ENCODE measurements at regions not wholly inside any gene's neighbourhood (a gene's known extent, or its start where the extent isn't known, plus 50 kb on each side); places are given as distances from the start of the nearest gene placed in this dataset.
"Not testable (repeated sequence)": the region's sequence is repeated elsewhere in the genome, so short reads cannot be mapped to it uniquely, and the experiment has no call there.

- no TSS peak for BruUV-seq (replicated peaks)
These were observed 502.3 kb upstream of the IMPG1 start for GRCh38 chr6:76574746-76575145.

GRCh38 chr6:76565932-76566331 lies 493.5 kb upstream of the IMPG1 start:
- intact Hi-C loops (cut with micrococcal nuclease; ENCODE audit: unreplicated experiment): no loop called here
- no peaks in the 10 kb centered on the region for H3K4me1 Mint-ChIP-seq (ENCODE audit: low read depth, unreplicated experiment)
- TF ChIP-seq CTCF (IDR thresholded peaks at IDR 0.05; ENCODE audit: unreplicated experiment): no peak
- no peaks in the 10 kb centered on the region for H3K9me3 Mint-ChIP-seq (ENCODE audit: low read depth, unreplicated experiment)
- DNase-seq: no peak
- H3K4me3 Mint-ChIP-seq (ENCODE audit: low read depth, unreplicated experiment): no peak overlapping the region
- CTCF ChIA-PET: no interaction called here
- H3K36me3 Mint-ChIP-seq (ENCODE audit: insufficient read depth, unreplicated experiment): no peaks in the 10 kb centered on the region
- H3K27me3 Mint-ChIP-seq (ENCODE audit: unreplicated experiment): no peaks in the 10 kb centered on the region
- no peak overlapping the region for H3K27ac Mint-ChIP-seq (ENCODE audit: unreplicated experiment)
- no TSS peak for BruUV-seq (replicated peaks)

More at GRCh38 chr6:76574746-76575145, 502.3 kb upstream of the IMPG1 start:
- no peaks in the 10 kb centered on the region for H3K36me3 Mint-ChIP-seq (ENCODE audit: insufficient read depth, unreplicated experiment)
- no peaks in the 10 kb centered on the region for H3K27me3 Mint-ChIP-seq (ENCODE audit: unreplicated experiment)
- no peak overlapping the region for H3K27ac Mint-ChIP-seq (ENCODE audit: unreplicated experiment)
- DNase-seq: no peak
- intact Hi-C loops (cut with micrococcal nuclease; ENCODE audit: unreplicated experiment): loop anchor here (2.0 kb wide), 1 partner anchor 34 kb away; no protein-coding TSS in a partner anchor
- TF ChIP-seq CTCF (IDR thresholded peaks at IDR 0.05; ENCODE audit: unreplicated experiment): no peak
- H3K4me1 Mint-ChIP-seq (ENCODE audit: low read depth, unreplicated experiment): no peaks in the 10 kb centered on the region
- no peak overlapping the region for H3K4me3 Mint-ChIP-seq (ENCODE audit: low read depth, unreplicated experiment)
- CTCF ChIA-PET: interaction anchor here (0.6 kb wide), 1 partner anchor 18 kb away, joined by 5 read pairs; no protein-coding TSS in a partner anchor
- no peaks in the 10 kb centered on the region for H3K9me3 Mint-ChIP-seq (ENCODE audit: low read depth, unreplicated experiment)

- H3K4me3 Mint-ChIP-seq (ENCODE audit: low read depth, unreplicated experiment): not testable (repeated sequence)
These were observed 489.9 kb upstream of the IMPG1 start for GRCh38 chr6:76562371-76562770.

GRCh38 chr6:76560851-76561755 lies 488.6 kb upstream of the IMPG1 start:
- BruUV-seq (replicated peaks); H3K9me3 Mint-ChIP-seq (ENCODE audit: low read depth, unreplicated experiment); CTCF ChIA-PET; intact Hi-C loops (cut with micrococcal nuclease; ENCODE audit: unreplicated experiment); DNase-seq; H3K4me3 Mint-ChIP-seq (ENCODE audit: low read depth, unreplicated experiment); H3K27me3 Mint-ChIP-seq (ENCODE audit: unreplicated experiment); H3K27ac Mint-ChIP-seq (ENCODE audit: unreplicated experiment); H3K36me3 Mint-ChIP-seq (ENCODE audit: insufficient read depth, unreplicated experiment); H3K4me1 Mint-ChIP-seq (ENCODE audit: low read depth, unreplicated experiment): not testable (repeated sequence)

More at GRCh38 chr6:76562371-76562770, 489.9 kb upstream of the IMPG1 start:
- H3K27ac Mint-ChIP-seq (ENCODE audit: unreplicated experiment); intact Hi-C loops (cut with micrococcal nuclease; ENCODE audit: unreplicated experiment); H3K4me1 Mint-ChIP-seq (ENCODE audit: low read depth, unreplicated experiment); H3K27me3 Mint-ChIP-seq (ENCODE audit: unreplicated experiment); H3K9me3 Mint-ChIP-seq (ENCODE audit: low read depth, unreplicated experiment); H3K36me3 Mint-ChIP-seq (ENCODE audit: insufficient read depth, unreplicated experiment); BruUV-seq (replicated peaks); CTCF ChIA-PET; DNase-seq: not testable (repeated sequence)

GRCh38 chr6:76553256-76553655 lies 480.8 kb upstream of the IMPG1 start:
- H3K9me3 Mint-ChIP-seq (ENCODE audit: low read depth, unreplicated experiment): no peaks in the 10 kb centered on the region
- intact Hi-C loops (cut with micrococcal nuclease; ENCODE audit: unreplicated experiment): no loop called here
- TF ChIP-seq CTCF (IDR thresholded peaks at IDR 0.05; ENCODE audit: unreplicated experiment): no peak
- no peaks in the 10 kb centered on the region for H3K27me3 Mint-ChIP-seq (ENCODE audit: unreplicated experiment)
- H3K4me3 Mint-ChIP-seq (ENCODE audit: low read depth, unreplicated experiment): no peak overlapping the region
- no peaks in the 10 kb centered on the region for H3K36me3 Mint-ChIP-seq (ENCODE audit: insufficient read depth, unreplicated experiment)
- DNase-seq: no peak
- CTCF ChIA-PET: no interaction called here
- H3K4me1 Mint-ChIP-seq (ENCODE audit: low read depth, unreplicated experiment): no peaks in the 10 kb centered on the region
- no peak overlapping the region for H3K27ac Mint-ChIP-seq (ENCODE audit: unreplicated experiment)
- no TSS peak for BruUV-seq (replicated peaks)

Measured in Calu3 (cell line).